ENCODE measurements at regions not wholly inside any gene's neighbourhood (a gene's known extent, or its start where the extent isn't known, plus 50 kb on each side); places are given as distances from the start of the nearest gene placed in this dataset. TPM values are rescaled to one million over a fixed set of nuclear protein-coding genes. Genes with fewer than 3 reads are reported as not detected.

DNA sequence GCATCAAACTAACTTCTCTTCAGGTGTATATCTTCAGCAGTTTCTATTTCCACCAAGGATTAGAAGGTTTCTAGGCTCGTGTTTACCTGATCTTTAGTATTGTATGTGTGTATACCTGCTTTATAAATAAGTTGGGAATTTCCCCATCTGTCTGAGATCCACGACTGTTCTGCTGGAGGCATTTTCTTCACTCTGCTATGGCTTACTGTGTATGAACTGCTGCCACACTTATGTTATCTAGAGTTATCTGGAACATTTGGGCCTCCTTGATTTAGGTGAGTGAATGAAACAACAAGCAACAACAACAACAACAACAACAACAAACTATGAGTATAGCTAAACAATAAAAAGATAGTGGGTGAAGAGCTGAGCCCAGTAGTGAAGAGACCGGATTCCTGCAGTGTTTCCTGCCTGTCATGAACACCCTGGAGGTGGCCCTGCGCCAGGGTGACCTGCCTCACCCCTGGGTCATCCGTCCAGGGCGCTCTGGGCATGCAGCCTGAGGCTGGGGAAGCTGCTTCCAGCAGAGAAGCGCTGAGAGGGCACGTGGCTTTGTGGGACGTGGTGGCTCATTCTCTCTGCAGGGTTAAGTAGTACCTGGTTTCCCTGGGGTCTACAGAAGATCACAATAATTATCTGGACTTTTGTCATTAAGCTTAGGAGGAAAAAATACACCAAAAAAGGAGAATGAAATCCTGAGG lies 56.1 kb upstream of the GATA6 start:
- H3K9me3 ChIP-seq: no peaks in the 10 kb centered on the region
- no peaks in the 10 kb centered on the region for H3K27me3 ChIP-seq
- 81 to 86% methylated on average over 9 of the region's 9 CpGs for WGBS, 2 donors
- H3K27ac ChIP-seq: no peak overlapping the region
- H3K4me1 ChIP-seq: peaks cover 10 to 15% of the 10 kb centered on the region in 2 donors
- no peak overlapping the region for H3K4me3 ChIP-seq (replicated peaks in 1 of 3)
- DNase-seq: peak; percentile 5 to 10
- no peak for TF ChIP-seq CTCF (IDR thresholded peaks at IDR 0.05)
- no peak for TF ChIP-seq POLR2A (IDR thresholded peaks at IDR 0.05)
- intact Hi-C loops (cut with DNase I): no loop called here
- no peaks in the 10 kb centered on the region for H3K36me3 ChIP-seq

DNA sequence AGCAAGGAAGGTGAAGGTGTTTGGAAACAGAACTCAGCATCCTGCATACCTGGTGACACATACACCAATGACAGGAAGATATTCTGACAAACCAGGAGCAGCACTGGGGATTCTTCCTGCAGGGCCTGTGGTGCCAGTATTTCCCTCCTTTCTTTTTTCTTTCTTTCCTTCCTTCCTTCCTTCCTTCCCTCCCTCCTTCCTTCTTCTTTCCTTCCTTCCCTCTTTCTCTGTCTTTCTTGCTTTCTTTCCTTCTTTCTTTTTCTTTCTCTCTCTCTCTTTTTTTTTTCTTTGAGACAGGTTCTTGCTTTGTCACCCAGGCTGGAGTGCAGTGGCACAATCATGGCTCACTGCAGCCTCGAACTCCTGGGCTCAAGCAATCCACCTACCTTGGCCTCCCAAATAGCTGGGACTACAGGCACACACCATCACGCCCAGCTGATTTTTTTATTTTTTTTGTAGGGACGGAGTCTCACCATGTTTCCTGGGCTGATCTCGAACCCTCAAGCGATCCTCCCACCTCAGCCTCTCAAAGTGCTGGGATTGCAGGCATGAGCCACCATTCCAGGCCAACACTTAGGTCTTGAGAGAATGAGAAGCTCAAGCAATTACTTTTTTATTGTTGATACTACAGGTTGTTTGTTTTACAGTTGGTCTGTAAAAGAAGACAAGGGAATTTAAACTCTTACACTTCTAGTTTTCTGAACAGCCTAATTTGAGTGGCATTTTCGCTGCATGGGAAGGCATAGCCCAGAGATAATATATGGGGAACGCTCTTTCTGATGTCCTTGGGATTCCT lies 54.7 kb upstream of the GATA6 start:
- no peak overlapping the region for H3K27ac ChIP-seq
- no peaks in the 10 kb centered on the region for H3K9me3 ChIP-seq
- H3K4me1 ChIP-seq: peaks cover 10 to 15% of the 10 kb centered on the region in 2 donors
- no peaks in the 10 kb centered on the region for H3K36me3 ChIP-seq
- no peak for DNase-seq
- no peak for TF ChIP-seq POLR2A (IDR thresholded peaks at IDR 0.05)
- TF ChIP-seq CTCF (IDR thresholded peaks at IDR 0.05): no peak
- WGBS, 2 donors: 79 to 80% methylated on average over 7 of the region's 7 CpGs
- no peak overlapping the region for H3K4me3 ChIP-seq (replicated peaks in 1 of 3)
- intact Hi-C loops (cut with DNase I): no loop called here
- H3K27me3 ChIP-seq: no peaks in the 10 kb centered on the region

GRCh38 chr18:22115573-22115972 lies 53.8 kb upstream of the GATA6 start:
- H3K9me3 ChIP-seq: no peaks in the 10 kb centered on the region
- TF ChIP-seq POLR2A (IDR thresholded peaks at IDR 0.05) (no peak), CTCF (IDR thresholded peaks at IDR 0.05) (no peak)
- peaks cover 10 to 15% of the 10 kb centered on the region in 2 donors for H3K4me1 ChIP-seq
- 11 to 16% methylated on average over 4 of the region's 4 CpGs for WGBS, 2 donors
- no peaks in the 10 kb centered on the region for H3K27me3 ChIP-seq
- H3K27ac ChIP-seq: peak overlapping the region in 1 of 3 donors; percentile 0
- intact Hi-C loops (cut with DNase I): no loop called here
- no peak overlapping the region for H3K4me3 ChIP-seq (replicated peaks in 1 of 3)
- H3K36me3 ChIP-seq: no peaks in the 10 kb centered on the region
- DNase-seq: peak; percentile 36 to 42

Small RNAs in the stretch of these regions (small RNA-seq; reads per million reads assigned to genes)
- not detected for gene RNA5SP451

Measured in thyroid gland (tissue), 4 donors.